MM.1S (cell line): ENCODE measurements at regions not wholly inside any gene's neighbourhood (a gene's known extent, or its start where the extent isn't known, plus 50 kb on each side); places are given as distances from the start of the nearest gene placed in this dataset.

ENCODE experiments used
- DNase-seq: peaks from one replicate; pipeline ENCODE4 v3.0.0-alpha.2; 2015
- H2AFZ ChIP-seq: fragments of 300-600 bp; sonication (generic); 2 replicates; pipeline ENCODE4 v1.6.0; 2016; ENCODE audit warnings: antibody characterized with exemption, low read length
- H3F3A ChIP-seq: fragments of 300-600 bp; sonication (generic); 2 replicates; pipeline ENCODE4 v1.6.1; 2016; ENCODE audit warnings: mild to moderate bottlenecking, antibody characterized with exemption, low read length, moderate library complexity, mixed read lengths; ENCODE audit not compliant: insufficient read depth
- H3K27ac ChIP-seq: fragments of 300-600 bp; sonication (generic); 2 replicates; pipeline ENCODE4 v1.5.1; 2016; ENCODE audit warnings: mild to moderate bottlenecking, low read length
- H3K27me3 ChIP-seq: fragments of 300-600 bp; sonication (generic); replicated peaks from 2 replicates; pipeline ENCODE4 v1.6.0; 2016; ENCODE audit warnings: low read length; ENCODE audit not compliant: insufficient read depth
- H3K36me3 ChIP-seq: fragments of 300-600 bp; sonication (generic); replicated peaks from 2 replicates; pipeline ENCODE4 v1.6.1; 2016; ENCODE audit warnings: mild to moderate bottlenecking, low read length, mixed read lengths; ENCODE audit not compliant: insufficient read depth
- H3K4me1 ChIP-seq: fragments of 300-600 bp; sonication (generic); 2 replicates; pipeline ENCODE4 v1.6.1; 2016; ENCODE audit warnings: low read length, mixed read lengths
- H3K4me2 ChIP-seq: fragments of 300-600 bp; sonication (generic); 2 replicates; pipeline ENCODE4 v1.6.0; 2016; ENCODE audit warnings: low read depth, low read length
- H3K4me3 ChIP-seq: fragments of 300-600 bp; sonication (generic); 2 replicates; pipeline ENCODE4 v1.5.1; 2016; ENCODE audit warnings: low read length, mixed read lengths
- H3K79me2 ChIP-seq: fragments of 300-600 bp; sonication (generic); 2 replicates; pipeline ENCODE4 v1.6.1; 2016; ENCODE audit warnings: mixed run types, low read length, mixed read lengths
- H3K9ac ChIP-seq: fragments of 300-600 bp; sonication (generic); 2 replicates; pipeline ENCODE4 v1.6.1; 2016; ENCODE audit warnings: low read length, mixed read lengths
- H3K9me2 ChIP-seq: fragments of 300-600 bp; sonication (generic); replicated peaks from 2 replicates; pipeline ENCODE4 v1.6.1; 2016; ENCODE audit warnings: mild to moderate bottlenecking, low read length, mixed read lengths; ENCODE audit not compliant: insufficient read depth
- H3K9me3 ChIP-seq: fragments of 300-600 bp; sonication (generic); replicated peaks from 2 replicates; pipeline ENCODE4 v1.6.1; 2016; ENCODE audit warnings: mild to moderate bottlenecking, low read length, mixed read lengths; ENCODE audit not compliant: insufficient read depth
- H4K20me1 ChIP-seq: fragments of 300-600 bp; sonication (generic); 2 replicates; pipeline ENCODE4 v1.6.1; 2016; ENCODE audit warnings: mild to moderate bottlenecking, low read length, moderate library complexity, mixed read lengths; ENCODE audit not compliant: insufficient read depth
- EZH2 ChIP-seq: fragments of 300-600 bp; sonication (generic); optimal IDR thresholded peaks from 2 replicates; pipeline ENCODE3; 2017; ENCODE audit warnings: low read depth, mild to moderate bottlenecking, antibody characterized with exemption, low read length, mixed read lengths
- EZH2phosphoT487 ChIP-seq: fragments of 300-600 bp; sonication (generic); IDR thresholded peaks from 2 replicates; pipeline ENCODE4 v1.6.1; 2018; ENCODE audit warnings: antibody characterized with exemption, low read length
- TF ChIP-seq, protein P1 (sequence below): fragments of 300-600 bp; sonication (generic); IDR thresholded peaks from 2 replicates; pipeline ENCODE4 v1.5.1; 2016; ENCODE audit warnings: antibody characterized with exemption, low read length, mixed read lengths

DNA sequence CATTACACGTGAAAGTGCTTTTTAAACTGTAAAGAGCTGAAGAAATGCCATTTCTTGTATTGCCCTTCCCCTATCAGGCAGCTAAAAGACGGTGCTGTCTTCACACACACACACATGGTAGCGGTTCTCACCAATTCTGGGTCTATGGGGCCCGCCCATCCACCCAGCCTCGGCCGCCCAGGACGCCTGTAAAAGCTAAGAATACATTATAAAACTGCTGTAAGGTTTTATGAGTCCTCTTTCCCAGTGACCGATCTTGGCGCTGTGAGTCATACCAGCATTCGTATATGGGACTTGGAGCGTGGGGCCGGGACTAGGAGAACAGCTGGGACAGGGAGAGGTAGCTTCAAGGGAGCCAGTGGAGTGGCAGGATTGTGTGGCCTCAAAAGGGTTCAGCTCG is 149.7 kb upstream of the CADM1 start:
- TF ChIP-seq, protein P1, sequence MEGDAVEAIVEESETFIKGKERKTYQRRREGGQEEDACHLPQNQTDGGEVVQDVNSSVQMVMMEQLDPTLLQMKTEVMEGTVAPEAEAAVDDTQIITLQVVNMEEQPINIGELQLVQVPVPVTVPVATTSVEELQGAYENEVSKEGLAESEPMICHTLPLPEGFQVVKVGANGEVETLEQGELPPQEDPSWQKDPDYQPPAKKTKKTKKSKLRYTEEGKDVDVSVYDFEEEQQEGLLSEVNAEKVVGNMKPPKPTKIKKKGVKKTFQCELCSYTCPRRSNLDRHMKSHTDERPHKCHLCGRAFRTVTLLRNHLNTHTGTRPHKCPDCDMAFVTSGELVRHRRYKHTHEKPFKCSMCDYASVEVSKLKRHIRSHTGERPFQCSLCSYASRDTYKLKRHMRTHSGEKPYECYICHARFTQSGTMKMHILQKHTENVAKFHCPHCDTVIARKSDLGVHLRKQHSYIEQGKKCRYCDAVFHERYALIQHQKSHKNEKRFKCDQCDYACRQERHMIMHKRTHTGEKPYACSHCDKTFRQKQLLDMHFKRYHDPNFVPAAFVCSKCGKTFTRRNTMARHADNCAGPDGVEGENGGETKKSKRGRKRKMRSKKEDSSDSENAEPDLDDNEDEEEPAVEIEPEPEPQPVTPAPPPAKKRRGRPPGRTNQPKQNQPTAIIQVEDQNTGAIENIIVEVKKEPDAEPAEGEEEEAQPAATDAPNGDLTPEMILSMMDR: no peak
- TF ChIP-seq EZH2 (no peak), EZH2phosphoT487 (no peak)
- Histone ChIP-seq H3K9me3 (no peaks in the 10 kb centered on the region), H3K9ac (no peak overlapping the region), H2AFZ (no peak overlapping the region), H3K4me1 (no peaks in the 10 kb centered on the region), H3K4me3 (no peak overlapping the region), H3F3A (no peaks in the 10 kb centered on the region), H3K9me2 (no peaks in the 10 kb centered on the region), H3K36me3 (no peaks in the 10 kb centered on the region), H4K20me1 (no peaks in the 10 kb centered on the region), H3K27me3 (no peaks in the 10 kb centered on the region), H3K27ac (no peak overlapping the region), H3K4me2 (no peak overlapping the region), H3K79me2 (no peaks in the 10 kb centered on the region)
- DNase-seq: no peak

DNA sequence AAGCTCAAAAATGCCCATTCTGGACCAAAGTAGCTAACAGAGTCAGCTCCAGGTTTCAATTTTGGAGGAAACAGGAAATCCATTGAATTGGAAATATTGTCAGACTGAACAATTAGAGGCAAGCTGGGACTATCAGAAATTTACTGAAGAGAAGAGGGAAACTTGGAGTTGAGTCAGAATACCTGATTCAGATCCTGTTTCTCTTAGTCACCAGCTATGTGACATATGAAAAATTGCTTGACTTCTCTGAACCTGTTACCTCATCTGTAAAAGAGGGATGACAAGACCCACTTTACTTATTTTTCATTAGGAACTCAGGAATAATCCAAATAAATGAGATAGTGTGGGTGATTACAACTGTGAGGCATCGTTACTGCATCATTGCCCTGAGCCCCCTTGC is 148.9 kb upstream of the CADM1 start:
- no peak overlapping the region for H2AFZ ChIP-seq
- H3K27me3 ChIP-seq: no peaks in the 10 kb centered on the region
- no peak overlapping the region for H3K27ac ChIP-seq
- H3K4me2 ChIP-seq: no peak overlapping the region
- H3K9me2 ChIP-seq: no peaks in the 10 kb centered on the region
- no peaks in the 10 kb centered on the region for H3K4me1 ChIP-seq
- H4K20me1 ChIP-seq: no peaks in the 10 kb centered on the region
- no peak overlapping the region for H3K9ac ChIP-seq
- H3K4me3 ChIP-seq: no peak overlapping the region
- no peak for TF ChIP-seq EZH2phosphoT487
- no peak for TF ChIP-seq EZH2
- TF ChIP-seq, protein P1: no peak
- H3F3A ChIP-seq: no peaks in the 10 kb centered on the region
- H3K9me3 ChIP-seq: no peaks in the 10 kb centered on the region
- no peak for DNase-seq
- no peaks in the 10 kb centered on the region for H3K79me2 ChIP-seq
- no peaks in the 10 kb centered on the region for H3K36me3 ChIP-seq

DNA sequence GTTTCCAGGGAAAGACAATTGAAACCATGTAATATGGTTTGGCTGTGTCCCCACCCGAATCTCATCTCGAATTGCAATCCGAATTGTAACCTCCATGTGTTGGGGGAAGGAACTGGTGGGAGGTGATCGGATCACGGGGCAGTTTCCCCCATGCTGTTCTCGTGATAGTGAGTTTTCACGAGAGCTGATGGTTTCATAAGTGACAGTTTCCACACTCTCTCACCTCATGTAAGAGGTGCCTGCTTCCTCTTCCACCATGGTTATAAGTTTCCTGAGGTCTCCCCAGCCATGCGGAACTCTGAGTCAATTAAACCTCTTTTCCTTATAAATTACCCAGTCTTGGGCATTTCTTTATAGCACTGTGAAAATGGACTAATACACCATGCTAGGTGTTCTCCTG is 148.3 kb upstream of the CADM1 start:
- Histone ChIP-seq H3K9me2 (no peaks in the 10 kb centered on the region), H4K20me1 (no peaks in the 10 kb centered on the region), H3K36me3 (no peaks in the 10 kb centered on the region), H3K79me2 (no peaks in the 10 kb centered on the region), H3K27ac (no peak overlapping the region), H3K4me2 (no peak overlapping the region), H3K9me3 (no peaks in the 10 kb centered on the region), H3K27me3 (no peaks in the 10 kb centered on the region), H3F3A (no peaks in the 10 kb centered on the region), H3K4me3 (no peak overlapping the region), H2AFZ (no peak overlapping the region), H3K4me1 (no peaks in the 10 kb centered on the region), H3K9ac (no peak overlapping the region)
- DNase-seq: no peak
- TF ChIP-seq EZH2phosphoT487 (no peak), EZH2 (no peak)
- TF ChIP-seq, protein P1: no peak

DNA sequence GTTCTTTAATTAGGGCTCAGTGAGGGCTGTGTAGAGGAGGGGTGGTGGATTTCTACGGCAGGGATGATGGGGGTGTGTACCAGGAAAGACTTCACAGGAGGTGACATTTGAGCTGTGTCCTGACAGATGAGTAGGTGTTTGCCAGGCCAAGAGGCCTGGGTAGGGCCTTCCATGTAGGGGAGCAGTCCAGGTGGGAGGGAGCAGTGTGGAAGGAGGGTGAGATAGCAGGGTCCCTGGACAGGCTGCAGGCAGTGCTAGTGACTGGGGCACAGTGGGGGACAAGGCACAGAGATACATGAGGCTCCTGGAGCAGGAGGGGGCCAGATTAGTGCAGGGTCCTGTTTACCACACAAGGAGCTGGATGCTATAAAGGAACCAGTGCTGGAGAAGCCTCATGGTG is 147.9 kb upstream of the CADM1 start:
- Histone ChIP-seq H3K79me2 (no peaks in the 10 kb centered on the region), H3F3A (no peaks in the 10 kb centered on the region), H3K4me2 (no peak overlapping the region), H2AFZ (no peak overlapping the region), H3K9me3 (no peaks in the 10 kb centered on the region), H4K20me1 (no peaks in the 10 kb centered on the region), H3K36me3 (no peaks in the 10 kb centered on the region), H3K9me2 (no peaks in the 10 kb centered on the region), H3K9ac (no peak overlapping the region), H3K27ac (no peak overlapping the region), H3K4me3 (no peak overlapping the region), H3K4me1 (no peaks in the 10 kb centered on the region), H3K27me3 (no peaks in the 10 kb centered on the region)
- TF ChIP-seq EZH2phosphoT487: no peak
- TF ChIP-seq EZH2: no peak
- TF ChIP-seq, protein P1: no peak
- no peak for DNase-seq
